GM20431 (cell line): ENCODE measurements at regions not wholly inside any gene's neighbourhood (a gene's known extent, or its start where the extent isn't known, plus 50 kb on each side); places are given as distances from the start of the nearest gene placed in this dataset.
"Not testable (repeated sequence)": the region's sequence is repeated elsewhere in the genome, so short reads cannot be mapped to it uniquely, and the experiment has no call there.

Experiments
- in situ Hi-C: fragments of 300-500 bp; cut with MseI, MboI; formaldehyde crosslinking; loops from one replicate; pipeline ENCODE4 v1.15.0; 2020; ENCODE audit warnings: low sequenced_read_pairs; ENCODE audit not compliant: unreplicated experiment

DNA sequence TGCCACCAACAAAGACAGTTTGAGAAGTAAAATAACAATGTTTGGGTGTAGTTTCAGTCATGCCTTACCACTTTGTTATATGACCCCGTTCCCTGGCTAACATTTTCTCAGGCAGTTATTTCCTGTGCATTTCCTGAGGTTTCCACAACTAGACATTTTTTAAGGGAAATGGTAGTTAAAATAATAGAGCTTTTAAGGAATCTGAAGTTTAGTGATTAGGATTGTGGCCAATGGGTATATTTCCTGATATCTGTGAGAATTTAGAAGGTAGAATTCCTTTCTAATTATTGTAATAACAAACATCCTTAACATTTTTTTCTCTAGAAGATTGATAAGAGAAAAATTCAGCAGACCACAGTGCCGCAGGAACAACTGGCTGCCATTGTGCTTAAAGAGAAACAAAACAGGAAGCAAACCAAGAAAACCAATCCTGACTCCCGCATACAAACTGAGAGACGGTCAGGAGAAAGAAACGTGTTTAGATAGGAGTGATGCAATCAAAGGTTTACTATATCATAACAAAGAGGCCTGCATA lies 193.6 kb downstream of the MBL2 start:
- in situ Hi-C loops, result no loop called here

GRCh38 chr10:52581636-52582035 lies 190.9 kb downstream of the MBL2 start:
- in situ Hi-C loops, result not testable (repeated sequence)

GRCh38 chr10:52583336-52583735 lies 189.2 kb downstream of the MBL2 start:
- in situ Hi-C loops, result no loop called here

DNA sequence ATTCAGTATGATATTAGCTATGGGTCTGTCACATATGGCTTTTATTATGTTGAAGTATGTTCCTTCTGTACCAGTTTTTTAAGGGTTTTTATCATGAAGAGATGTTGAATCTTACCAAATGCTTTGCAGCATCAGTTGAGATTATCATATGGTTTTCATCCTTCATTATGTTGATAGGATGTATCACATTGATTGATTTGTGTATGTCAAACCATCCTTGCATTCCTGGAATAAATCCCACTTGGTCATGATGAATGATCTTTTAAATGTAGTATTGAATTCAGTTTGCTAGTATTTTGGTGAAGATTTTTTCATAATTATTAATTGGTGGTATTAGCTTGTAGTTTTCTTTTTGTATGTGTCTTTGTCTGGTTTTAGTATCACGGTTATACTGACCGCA lies 185.9 kb downstream of the MBL2 start:
- in situ Hi-C loops, result no loop called here

DNA sequence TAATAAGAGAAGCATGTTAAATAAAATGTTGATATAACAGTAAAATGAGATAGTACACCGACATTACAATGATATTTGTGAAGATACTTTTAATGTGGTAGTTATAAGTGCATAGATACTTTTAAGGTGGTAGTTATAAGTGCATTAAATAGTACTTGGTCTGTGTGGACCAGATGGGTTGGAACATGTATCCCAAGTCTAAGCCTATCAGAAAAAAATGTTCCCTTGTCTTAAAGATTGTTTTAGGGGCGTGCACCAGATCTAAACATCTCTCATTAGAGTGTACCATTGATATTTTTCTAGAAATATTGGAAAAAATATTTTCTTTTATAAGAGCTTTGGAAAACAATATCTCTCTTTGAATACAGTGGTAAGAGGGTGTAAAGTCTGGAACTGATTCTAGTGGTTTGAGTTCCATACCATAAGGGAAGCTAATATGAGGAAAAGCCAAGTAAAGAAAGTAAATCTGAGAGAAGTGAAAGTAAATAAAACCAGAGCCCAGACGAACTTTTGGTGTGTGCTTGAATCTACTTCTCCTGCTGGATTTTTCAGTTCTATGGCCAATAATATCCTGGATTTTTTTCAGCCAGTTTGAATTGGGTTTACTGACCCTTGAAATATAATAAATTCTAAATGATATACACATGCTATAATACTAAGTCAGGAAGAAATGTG lies 175.3 kb downstream of the MBL2 start:
- in situ Hi-C loops, result no loop called here

DNA sequence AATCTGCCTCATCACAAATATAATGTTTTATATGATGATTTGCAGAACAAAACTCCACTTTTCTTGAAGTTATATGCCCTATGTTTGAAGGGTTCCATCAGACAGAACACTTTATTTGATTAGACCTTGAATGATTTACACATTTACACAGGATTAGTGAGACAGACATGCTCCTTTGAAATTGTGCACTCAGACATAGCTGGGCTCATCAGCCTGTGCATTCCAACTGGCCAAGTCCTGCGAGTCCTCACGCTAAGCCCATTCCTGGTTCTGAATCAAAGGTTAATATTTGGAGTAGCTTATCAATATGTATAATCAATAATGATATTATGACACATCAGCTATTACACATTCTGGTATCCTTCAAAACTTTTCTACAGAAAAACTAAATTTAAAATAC lies 173.6 kb downstream of the MBL2 start:
- in situ Hi-C loops, result no loop called here

DNA sequence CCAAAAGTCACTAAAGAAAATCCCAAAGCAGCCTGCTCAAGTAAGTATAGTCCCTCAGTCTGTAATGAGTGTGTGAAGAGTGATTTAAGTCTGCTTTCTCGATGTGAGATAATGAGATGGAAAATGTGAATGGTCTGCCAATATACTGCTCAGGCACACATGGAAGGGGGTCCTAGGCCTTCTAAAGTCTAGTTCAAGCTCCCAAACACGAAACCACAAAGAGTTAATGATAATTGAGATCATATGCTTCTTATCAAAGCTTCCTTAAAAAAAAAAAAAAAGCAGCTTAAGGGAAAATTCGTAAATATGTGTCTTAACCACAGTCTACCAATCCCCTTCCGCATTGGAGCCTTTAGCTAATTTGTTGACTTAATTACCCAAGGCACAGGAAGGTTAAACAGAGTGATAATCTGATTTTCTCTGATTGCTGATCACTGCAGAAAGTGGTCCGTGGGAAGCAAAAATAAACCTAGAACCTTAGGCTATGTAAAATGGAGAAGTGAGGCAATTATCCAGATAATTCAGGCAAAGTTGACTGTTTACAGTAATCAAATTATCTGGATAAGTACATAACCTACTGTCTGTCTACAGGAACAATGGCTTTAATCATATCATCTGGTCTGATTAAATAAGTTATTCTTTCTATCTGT lies 172.9 kb downstream of the MBL2 start:
- in situ Hi-C loops, result no loop called here

GRCh38 chr10:52604131-52604530 lies 168.5 kb downstream of the MBL2 start:
- in situ Hi-C loops, result not testable (repeated sequence)

- in situ Hi-C loops, result no loop called here
Measured at GRCh38 chr10:52609071-52609470, 163.5 kb downstream of the MBL2 start.

GRCh38 chr10:52609626-52610240 lies 162.9 kb downstream of the MBL2 start:
- in situ Hi-C loops, result no loop called here

DNA sequence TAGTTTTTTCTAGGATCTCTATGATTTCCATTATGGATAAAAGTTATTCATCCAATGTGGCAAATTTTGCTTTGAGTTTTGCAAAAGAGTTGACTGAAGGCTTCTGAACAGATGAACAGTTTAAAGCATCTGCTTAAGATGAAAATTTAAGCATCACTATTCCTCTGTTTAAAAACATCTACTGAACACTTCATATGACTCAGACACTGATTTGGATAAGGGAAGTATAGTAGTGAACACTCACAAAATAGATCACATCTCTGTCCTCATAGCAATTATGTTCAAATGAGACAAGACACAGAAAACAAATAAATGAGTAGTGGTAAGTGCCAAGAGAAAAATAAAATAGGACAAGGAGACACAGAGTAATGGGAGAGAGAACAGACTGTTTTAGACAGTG lies 157.3 kb downstream of the MBL2 start:
- in situ Hi-C loops, result no loop called here

DNA sequence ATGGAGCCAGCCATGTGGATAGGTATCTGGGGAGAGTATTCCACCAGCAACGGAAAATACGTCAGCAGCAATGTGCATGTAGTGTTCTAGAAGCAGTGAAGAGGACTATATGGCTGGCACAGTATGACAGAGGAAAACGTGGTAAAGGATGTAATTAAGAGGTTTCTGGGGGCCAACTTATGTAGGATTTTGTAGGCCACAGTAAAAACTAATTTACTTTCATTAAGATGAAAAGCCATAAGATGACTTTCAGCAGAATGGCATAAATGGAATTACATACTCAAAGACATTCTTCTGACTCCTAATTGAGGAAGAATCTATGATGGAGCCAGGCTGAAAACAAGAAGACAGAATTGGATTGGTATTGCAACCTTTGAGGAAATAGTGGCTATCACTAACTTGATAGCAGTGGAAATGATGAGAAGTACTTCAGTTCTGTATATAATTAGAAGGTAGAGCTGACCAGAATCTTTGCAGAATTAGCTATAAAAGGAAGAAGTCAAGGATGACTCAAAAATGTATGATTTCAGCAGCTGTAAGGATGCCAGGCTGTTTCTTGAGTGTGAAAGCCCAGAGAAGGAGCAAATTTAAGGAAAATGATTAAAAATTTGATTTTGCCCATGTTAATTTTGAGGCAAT lies 156.7 kb downstream of the MBL2 start:
- in situ Hi-C loops, result no loop called here

DNA sequence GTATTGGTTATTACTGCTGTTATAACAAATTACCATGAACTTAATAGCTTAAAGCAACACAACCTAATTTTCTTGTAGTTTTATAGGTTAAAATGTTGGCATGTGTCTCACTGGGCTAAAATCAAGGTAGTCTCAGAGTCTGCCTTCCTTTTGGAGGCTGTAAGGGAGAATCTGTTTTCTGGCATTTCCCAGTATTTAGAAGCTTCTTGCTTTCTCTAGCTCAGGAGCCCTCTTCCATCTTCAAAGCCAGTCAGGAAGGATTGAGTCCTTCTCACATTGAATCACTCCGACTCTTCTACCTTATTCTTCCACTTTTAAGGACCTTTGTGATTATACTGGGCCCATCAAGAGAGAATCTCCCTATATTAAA lies 156.2 kb downstream of the MBL2 start:
- in situ Hi-C loops, result no loop called here

- in situ Hi-C loops, result no loop called here
Measured at GRCh38 chr10:52617346-52617745, 155.2 kb downstream of the MBL2 start.

DNA sequence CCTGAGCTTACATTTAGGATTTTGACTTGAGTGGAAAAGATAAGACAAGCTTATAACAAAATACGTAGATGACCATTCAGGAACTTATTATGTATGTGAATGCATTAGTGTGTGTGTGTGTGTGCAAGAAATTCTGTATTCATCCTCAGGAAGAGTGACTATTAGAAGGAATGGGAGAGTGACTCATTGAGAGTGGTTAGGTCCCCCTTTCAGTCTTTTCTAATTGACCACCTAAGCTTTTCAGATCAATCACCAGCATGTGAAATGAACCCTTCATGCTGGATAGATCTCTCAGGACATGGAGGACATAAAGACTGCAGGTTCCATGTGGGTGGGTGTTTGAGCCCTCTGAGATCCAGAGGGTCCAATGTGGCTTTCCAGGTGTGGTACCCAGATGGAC lies 153.5 kb downstream of the MBL2 start:
- in situ Hi-C loops, result no loop called here

DNA sequence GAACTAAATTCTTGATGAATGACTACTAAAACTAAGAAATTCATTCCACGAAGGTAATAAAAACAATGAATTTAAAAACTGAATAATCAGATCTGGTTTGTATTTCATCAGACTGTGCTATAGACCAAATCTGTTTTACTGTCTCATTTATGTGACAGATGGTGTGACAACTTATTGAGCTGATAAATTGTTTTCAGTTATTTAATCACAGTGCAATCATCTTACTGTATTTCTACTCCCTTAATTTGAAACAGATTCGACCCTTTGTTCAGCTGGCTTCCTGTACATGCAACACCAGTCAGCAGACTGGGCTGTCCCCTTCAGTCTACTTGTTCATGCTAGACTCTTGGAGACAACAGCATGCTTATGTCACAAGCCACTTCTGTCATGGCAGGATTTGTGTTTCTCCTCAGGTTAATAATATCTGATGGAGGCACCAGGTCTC lies 150.9 kb downstream of the MBL2 start:
- in situ Hi-C loops, result no loop called here

DNA sequence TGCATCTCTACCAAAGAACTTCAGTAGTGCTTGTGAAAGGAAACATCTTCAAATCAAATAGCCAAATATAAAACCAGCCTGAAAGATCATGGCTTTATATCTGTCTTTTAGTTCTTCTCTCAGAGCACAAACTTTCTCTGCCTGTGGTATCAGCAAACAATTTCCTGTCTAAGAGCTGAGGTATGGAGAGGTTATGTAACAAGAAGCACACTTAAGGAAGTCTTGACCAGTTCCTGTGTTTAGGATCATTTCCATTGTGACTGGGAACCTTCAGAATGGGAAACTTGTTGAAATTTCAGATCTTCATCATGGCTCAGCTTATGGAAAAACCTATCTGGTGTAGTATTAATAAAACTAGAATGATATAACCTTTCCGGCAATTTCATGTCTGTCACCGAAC lies 148.8 kb downstream of the MBL2 start:
- in situ Hi-C loops, result no loop called here

GRCh38 chr10:52627279-52627678 lies 145.3 kb downstream of the MBL2 start:
- in situ Hi-C loops, result no loop called here

DNA sequence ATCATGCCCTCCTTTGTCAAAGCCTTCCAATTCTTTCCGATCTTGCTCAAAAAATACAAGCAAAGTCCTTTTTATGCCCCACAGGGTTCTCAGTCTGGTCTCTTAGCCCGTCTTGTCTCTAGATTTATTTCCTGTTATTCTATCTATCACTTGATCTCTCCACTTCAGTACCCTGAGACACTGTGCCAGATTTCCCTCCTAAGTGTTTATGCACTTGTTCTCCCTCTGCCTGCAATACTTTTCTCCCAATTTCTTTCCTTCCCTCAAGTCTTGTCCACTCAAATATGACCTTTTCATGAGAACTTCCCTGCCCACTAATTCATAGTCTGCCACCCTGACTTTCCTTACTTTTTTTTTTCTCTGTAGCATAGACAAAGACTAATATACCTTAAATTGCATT lies 141.4 kb downstream of the MBL2 start:
- in situ Hi-C loops, result no loop called here

DNA sequence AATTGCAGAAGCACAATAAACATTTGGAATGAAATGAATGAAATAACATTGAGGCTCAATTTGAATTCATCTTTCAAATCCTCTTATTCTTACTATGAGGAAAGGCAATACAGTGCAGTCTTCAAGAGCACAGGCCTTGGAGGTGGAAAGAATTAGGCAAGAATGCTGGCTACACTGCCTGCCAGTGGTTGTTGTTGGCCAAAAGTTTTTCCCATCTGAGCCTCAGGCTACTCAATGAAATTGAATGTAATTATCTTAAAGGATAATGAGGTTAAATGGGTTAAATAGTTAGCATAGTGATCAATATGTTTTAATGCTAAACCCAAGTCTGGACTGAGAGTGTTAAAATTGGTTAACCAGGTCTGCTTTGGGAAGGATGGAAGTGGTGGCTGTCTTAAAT lies 140.9 kb downstream of the MBL2 start:
- in situ Hi-C loops, result no loop called here

- in situ Hi-C loops, result no loop called here
Measured at GRCh38 chr10:52632591-52632990, 140.0 kb downstream of the MBL2 start.
